ENCODE measurements at regions not wholly inside any gene's neighbourhood (a gene's known extent, or its start where the extent isn't known, plus 50 kb on each side); places are given as distances from the start of the nearest gene placed in this dataset.
"Not testable (repeated sequence)": the region's sequence is repeated elsewhere in the genome, so short reads cannot be mapped to it uniquely, and the experiment has no call there.

DNA sequence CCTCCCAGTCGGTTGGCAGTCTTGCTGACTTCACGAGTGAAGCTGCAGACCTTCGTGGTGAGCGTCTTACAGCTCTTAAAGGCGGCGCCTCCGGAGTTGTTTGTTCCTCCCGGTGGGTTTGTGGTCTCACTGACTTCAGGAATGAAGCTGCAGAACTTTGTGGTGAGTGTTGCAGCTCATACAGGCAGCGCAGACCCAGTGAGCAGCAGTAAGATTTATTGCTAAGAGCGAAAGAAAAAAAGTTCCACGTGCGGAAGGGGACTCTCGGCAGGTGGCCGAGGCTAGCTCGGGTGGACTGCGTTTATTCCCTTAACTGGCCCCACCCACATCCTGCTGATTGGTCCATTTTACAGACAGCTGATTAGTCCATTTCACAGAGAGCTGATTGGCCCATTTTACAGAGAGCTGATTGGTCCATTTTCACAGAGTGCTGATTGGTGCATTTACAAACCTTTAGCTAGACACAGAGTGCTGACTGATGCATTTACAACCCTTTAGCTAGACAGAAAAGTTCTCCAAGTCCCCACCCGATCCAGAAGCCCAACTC is 240.3 kb downstream of the LRATD1 start:
- H3K9me3 Mint-ChIP-seq = no peaks in the 10 kb centered on the region
- H3K4me1 Mint-ChIP-seq = no peaks in the 10 kb centered on the region
- H3K27me3 Mint-ChIP-seq = no peaks in the 10 kb centered on the region
- POLR2A ChIA-PET = no interaction called here
- H3K27ac Mint-ChIP-seq = peak overlapping the region; percentile 9
- H3K36me3 Mint-ChIP-seq (ENCODE audit: low read depth) = no peaks in the 10 kb centered on the region
- no peak for DNase-seq
- CTCF ChIA-PET = interaction anchor here (1.2 kb wide), 1 partner anchor 12 kb away, joined by 4 read pairs; no protein-coding TSS in a partner anchor
- H3K4me3 Mint-ChIP-seq = peak overlapping the region; percentile 28

DNA sequence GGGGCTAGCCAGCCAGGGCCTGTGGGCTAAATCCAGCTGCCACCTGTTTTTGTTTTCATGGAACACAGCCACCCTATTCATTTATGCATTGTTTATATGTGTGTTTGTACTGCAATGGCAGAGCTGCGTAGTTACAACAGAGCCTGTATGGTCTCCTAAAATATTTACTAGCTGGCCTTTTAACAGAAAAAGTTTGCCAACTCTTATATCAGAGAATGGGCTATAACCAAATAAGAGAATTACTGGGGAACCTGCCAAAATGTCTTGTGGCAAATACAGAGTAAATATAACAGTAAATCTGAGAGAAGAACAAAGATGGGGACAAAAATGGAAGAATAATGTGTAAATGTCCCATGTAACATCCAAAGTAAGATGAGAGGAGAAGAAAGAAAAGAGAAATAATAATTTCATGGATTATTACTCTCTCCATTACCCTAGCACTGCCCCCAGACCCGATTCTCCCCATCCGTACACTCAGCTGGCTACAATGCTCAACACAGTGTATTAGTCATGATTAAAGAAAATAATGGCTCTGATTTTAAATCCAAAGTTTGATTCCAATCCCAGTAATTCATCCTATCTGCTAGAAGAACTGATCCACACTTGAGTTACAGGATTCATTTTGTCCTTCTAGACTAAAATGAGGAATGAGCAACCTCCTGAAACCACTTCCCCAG is 249.3 kb downstream of the LRATD1 start:
- CTCF ChIA-PET = no interaction called here
- no peaks in the 10 kb centered on the region for H3K27me3 Mint-ChIP-seq
- no peaks in the 10 kb centered on the region for H3K9me3 Mint-ChIP-seq
- no peaks in the 10 kb centered on the region for H3K36me3 Mint-ChIP-seq (ENCODE audit: low read depth)
- no peak overlapping the region for H3K4me3 Mint-ChIP-seq
- POLR2A ChIA-PET = no interaction called here
- H3K27ac Mint-ChIP-seq = no peak overlapping the region
- no peaks in the 10 kb centered on the region for H3K4me1 Mint-ChIP-seq
- DNase-seq = no peak

DNA sequence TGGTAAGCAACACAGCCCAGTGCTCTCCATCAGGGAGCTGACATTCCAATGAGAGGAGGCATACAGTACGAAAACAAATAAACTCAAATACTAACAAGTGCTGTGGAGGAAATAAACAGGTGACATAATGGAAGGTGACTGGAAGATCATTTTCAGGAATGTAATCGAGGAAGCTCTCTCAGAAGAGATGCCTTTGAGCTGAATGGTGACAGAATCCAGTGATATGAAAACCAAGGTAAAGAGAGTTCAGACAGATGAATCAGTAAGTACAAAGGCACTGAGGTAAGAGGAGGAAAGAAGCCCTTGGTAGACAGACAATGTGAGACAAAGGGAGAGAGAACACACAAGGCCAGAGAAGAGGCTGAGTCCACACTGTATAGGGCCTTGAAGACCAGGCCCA is 252.1 kb downstream of the LRATD1 start:
- Mint-ChIP-seq H3K9me3 (no peaks in the 10 kb centered on the region), H3K27me3 (no peaks in the 10 kb centered on the region), H3K36me3 (ENCODE audit: low read depth) (no peaks in the 10 kb centered on the region), H3K27ac (no peak overlapping the region), H3K4me3 (no peak overlapping the region), H3K4me1 (no peaks in the 10 kb centered on the region)
- no peak for DNase-seq
- ChIA-PET POLR2A (no interaction called here), CTCF (interaction anchor here (1.5 kb wide), 1 partner anchor 12 kb away, joined by 4 read pairs; no protein-coding TSS in a partner anchor)

DNA sequence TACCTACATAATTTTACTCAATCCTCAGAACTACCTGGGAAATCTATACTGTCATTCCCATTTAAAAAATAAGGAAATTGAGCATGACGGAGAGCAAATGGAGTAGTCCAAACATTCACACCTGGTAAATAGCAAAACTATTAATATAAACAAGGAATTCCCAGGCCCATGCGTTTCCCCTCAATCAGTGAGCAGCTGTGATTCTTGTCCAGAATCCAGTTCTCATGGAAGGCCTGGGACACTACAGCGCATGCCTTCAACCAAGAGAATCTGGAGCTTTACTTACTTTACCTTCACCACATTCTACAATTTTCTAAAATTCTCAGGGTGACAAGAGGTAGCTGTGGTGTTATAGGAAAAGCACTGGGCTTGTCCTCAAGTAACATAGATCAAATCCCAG is 259.0 kb downstream of the LRATD1 start:
- CTCF ChIA-PET = no interaction called here
- H3K4me1 Mint-ChIP-seq = no peaks in the 10 kb centered on the region
- no peak for DNase-seq
- H3K27ac Mint-ChIP-seq = no peak overlapping the region
- no peaks in the 10 kb centered on the region for H3K36me3 Mint-ChIP-seq (ENCODE audit: low read depth)
- H3K27me3 Mint-ChIP-seq = peaks cover 4% of the 10 kb centered on the region
- no peak overlapping the region for H3K4me3 Mint-ChIP-seq
- no peaks in the 10 kb centered on the region for H3K9me3 Mint-ChIP-seq
- POLR2A ChIA-PET = no interaction called here

DNA sequence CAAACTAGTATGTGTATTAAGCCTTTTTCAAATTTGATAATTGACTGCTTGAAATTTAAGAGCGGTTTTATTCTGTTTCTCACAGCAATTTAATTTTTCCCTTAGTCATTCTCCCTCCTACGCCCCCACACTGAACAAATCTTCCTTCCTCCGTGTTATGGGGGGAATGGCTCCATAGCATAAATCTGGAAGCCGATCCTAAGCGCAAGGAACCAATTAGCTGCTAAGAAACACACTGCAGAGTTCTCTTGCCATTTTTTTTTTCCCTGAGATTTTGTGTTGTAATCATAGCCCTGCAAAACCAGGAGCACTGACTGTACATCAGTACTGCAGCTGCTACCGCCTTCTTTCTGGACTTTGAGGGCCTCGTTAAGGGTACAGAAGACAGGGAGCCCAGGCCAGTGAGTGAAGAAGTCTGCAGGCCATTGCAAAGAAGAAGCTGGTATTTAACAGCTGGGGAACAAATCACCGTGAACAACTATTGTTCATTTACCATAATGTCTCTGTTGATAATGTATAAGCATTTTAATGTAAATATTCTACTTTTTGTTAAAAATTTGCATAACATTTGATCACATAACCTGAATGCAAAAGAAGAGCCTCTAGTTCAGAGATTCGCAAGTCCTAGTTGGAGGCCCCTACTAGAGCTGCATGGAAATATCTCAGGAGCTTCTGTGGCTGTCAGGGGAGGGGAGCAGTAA is 264.0 kb downstream of the LRATD1 start:
- H3K27ac Mint-ChIP-seq = no peak overlapping the region
- DNase-seq = no peak
- no peaks in the 10 kb centered on the region for H3K4me1 Mint-ChIP-seq
- H3K36me3 Mint-ChIP-seq (ENCODE audit: low read depth) = no peaks in the 10 kb centered on the region
- H3K4me3 Mint-ChIP-seq = no peak overlapping the region
- POLR2A ChIA-PET = no interaction called here
- no peaks in the 10 kb centered on the region for H3K9me3 Mint-ChIP-seq
- CTCF ChIA-PET = interaction anchor here (0.6 kb wide), 1 partner anchor 14 kb away, joined by 6 read pairs; no protein-coding TSS in a partner anchor
- H3K27me3 Mint-ChIP-seq = peaks cover 4% of the 10 kb centered on the region

DNA sequence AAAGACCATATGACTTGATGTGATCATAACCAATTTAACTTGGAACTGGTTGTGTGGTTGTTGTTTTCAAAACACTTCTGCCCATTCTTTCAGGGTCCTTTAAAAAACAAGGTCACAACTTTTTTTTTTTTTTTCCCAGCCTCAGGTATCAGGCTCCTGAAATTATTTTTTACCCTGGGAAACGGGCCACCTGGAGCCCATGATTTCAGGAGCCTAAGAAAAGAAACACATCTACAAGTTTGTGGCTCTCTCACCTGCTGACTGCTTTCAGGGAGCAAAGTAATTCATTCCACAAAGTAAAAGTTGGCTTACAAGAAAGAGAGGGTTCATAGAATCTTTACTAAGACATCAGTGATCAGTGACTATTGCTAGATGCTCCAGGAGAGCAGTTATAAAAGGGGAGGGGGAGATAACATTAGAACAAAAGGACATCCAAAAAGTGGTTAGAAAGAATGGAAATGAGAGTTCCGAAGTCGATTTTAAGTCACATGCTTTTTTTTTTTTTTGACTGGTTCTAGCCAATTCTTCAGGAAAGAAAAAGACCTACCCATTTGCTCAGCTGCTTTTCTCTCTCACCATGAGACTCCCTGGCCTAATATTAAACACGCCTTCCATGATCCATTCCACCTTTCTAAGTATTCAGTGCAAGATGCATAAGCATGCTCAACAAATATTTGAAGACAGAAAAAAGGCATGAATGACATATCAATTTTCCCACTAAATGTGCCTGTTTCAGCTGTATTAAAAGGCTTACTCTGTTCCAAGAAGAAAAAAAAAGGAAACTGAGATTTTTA is 267.3 kb downstream of the LRATD1 start:
- ChIA-PET CTCF (interaction anchor here (0.6 to 0.7 kb wide), 2 partner anchors 11 to 888 kb away, joined by 4 to 6 read pairs; no protein-coding TSS in a partner anchor), POLR2A (no interaction called here)
- Mint-ChIP-seq H3K4me3 (no peak overlapping the region), H3K9me3 (no peaks in the 10 kb centered on the region), H3K27me3 (no peaks in the 10 kb centered on the region), H3K4me1 (no peaks in the 10 kb centered on the region), H3K27ac (no peak overlapping the region), H3K36me3 (ENCODE audit: low read depth) (no peaks in the 10 kb centered on the region)
- no peak for DNase-seq

DNA sequence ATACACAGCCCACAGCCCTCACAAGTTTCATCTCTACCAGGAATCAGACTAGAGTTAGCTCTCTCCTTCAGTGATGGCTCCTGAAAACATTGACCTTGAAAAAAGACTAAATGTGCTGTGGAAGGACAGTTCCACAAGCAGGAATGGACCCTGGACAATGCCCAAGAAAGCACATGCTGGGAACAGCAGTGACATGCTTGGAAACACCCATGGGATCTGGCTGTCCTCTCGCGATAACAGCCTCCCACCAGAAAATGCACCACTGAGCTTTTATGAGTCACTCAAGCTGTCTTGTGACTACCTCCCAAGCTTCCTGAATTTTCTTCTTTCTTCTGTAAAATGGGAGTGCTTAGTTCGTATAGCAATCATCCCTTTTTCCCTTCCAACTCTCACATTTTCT is 269.2 kb downstream of the LRATD1 start:
- CTCF ChIA-PET = interaction anchor here (1.4 kb wide), 1 partner anchor 675 kb away, joined by 5 read pairs; no protein-coding TSS in a partner anchor
- no peak overlapping the region for H3K27ac Mint-ChIP-seq

DNA sequence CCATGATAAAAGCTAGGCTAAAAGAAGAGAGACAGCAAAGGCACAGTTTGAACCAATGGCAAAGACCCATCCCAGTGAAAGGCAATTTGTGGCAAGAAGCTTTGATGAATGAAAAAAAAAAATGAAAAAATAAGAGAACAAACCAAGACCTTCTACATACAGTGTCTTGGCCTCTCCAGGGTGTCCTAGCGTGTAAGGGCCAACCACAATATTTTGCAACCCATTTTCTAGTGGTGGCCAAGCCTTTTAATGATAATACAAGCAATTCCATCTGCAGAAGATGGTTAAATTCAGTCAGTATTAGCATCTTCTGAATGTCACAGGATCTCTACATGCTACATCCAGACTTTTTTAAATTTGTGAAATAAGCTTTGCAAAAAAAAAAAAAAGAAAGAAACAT is 270.4 kb downstream of the LRATD1 start:
- no peak overlapping the region for H3K4me3 Mint-ChIP-seq
- H3K27ac Mint-ChIP-seq = no peak overlapping the region
- POLR2A ChIA-PET = no interaction called here
- no peaks in the 10 kb centered on the region for H3K27me3 Mint-ChIP-seq
- CTCF ChIA-PET = interaction anchor here (0.6 to 1.3 kb wide), 4 partner anchors 12 to 675 kb away, joined by 3 to 7 read pairs (median 3); no protein-coding TSS in a partner anchor
- no peaks in the 10 kb centered on the region for H3K9me3 Mint-ChIP-seq
- no peaks in the 10 kb centered on the region for H3K36me3 Mint-ChIP-seq (ENCODE audit: low read depth)
- H3K4me1 Mint-ChIP-seq = no peaks in the 10 kb centered on the region
- DNase-seq = no peak

More for the DNA sequence above, 269.2 kb downstream of the LRATD1 start:
- POLR2A ChIA-PET = no interaction called here
- no peaks in the 10 kb centered on the region for H3K4me1 Mint-ChIP-seq
- no peaks in the 10 kb centered on the region for H3K36me3 Mint-ChIP-seq (ENCODE audit: low read depth)
- H3K9me3 Mint-ChIP-seq = no peaks in the 10 kb centered on the region
- H3K27me3 Mint-ChIP-seq = no peaks in the 10 kb centered on the region
- H3K4me3 Mint-ChIP-seq = no peak overlapping the region
- DNase-seq = no peak

DNA sequence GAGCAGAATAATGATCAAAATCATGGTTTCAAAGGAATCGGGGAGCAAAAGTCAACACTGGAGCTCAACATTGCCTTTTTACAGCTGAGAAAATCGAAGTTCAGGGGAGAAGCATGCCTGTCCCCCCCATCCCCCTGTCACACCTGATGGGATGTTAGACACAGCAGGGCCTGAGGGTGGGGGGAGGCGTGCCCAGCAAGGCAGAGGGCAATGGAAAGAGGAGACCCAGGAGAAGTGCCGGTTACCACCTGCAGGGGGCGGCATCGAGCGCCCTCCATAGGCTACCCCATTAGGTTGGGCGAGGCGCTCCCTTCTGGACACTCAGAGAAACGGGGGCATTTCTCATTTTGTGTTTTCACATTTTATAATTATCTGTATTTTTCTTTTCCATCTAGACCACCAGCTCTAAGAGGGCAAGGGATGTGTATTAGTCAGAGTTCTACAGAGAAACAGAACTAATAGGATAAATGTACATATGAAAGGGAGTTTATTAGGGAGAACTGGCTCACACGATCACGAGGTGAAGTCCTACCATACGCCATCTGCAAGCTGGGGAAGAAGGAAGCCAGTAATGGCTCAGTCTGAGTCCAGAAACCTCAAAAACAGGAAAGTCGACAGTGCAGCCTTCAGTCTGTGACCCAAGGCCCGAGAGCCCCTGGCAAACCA is 271.3 kb downstream of the LRATD1 start:
- Mint-ChIP-seq H3K4me1 (no peaks in the 10 kb centered on the region), H3K36me3 (ENCODE audit: low read depth) (no peaks in the 10 kb centered on the region), H3K27me3 (no peaks in the 10 kb centered on the region), H3K27ac (no peak overlapping the region), H3K9me3 (no peaks in the 10 kb centered on the region), H3K4me3 (no peak overlapping the region)
- DNase-seq = peak; percentile 59
- POLR2A ChIA-PET = no interaction called here
- CTCF ChIA-PET = interaction anchor here (0.6 to 1.3 kb wide), 4 partner anchors 11 to 674 kb away, joined by 3 to 7 read pairs (median 3); no protein-coding TSS in a partner anchor

DNA sequence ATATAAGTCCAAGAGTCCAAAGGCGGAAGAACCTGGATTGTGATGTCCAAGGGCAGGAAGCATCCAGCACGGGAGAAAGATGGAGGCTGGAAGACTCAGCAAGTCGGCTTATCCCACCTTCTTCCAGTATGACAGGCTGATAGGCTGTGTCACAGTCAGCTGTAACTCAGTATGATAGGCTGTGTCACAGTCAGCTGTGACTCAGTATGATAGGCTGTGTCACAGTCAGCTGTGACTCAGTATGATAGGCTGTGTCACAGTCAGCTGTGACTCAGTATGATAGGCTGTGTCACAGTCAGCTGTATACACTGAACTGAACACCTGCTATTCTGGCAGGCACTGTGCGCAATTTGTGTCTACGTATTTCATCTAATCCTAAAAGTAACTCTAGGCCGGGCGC is 271.9 kb downstream of the LRATD1 start:
- CTCF ChIA-PET, DNase-seq: not testable (repeated sequence)

DNA sequence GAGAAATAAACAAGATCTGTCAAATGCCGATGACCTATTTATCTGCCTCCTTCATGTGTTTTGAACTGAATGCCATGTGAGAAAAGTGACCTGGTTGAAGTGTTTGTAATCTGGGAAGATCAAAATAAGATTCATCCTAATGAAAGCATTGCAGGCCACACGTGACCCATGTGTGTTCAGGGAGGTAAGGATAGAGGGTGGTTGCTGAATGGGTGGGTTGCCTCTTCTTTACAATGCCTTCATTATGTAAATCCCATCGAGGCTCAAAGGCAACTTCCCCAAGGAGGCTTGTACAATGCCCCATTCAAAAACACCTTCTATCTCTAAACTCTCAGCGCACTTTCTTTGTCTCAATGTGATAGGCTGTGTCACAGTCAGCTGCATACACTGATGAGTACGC is 273.1 kb downstream of the LRATD1 start:
- ChIA-PET CTCF (no interaction called here), POLR2A (no interaction called here)
- no peak for DNase-seq
- Mint-ChIP-seq H3K4me1 (no peaks in the 10 kb centered on the region), H3K27me3 (no peaks in the 10 kb centered on the region), H3K27ac (no peak overlapping the region), H3K36me3 (ENCODE audit: low read depth) (no peaks in the 10 kb centered on the region), H3K4me3 (no peak overlapping the region), H3K9me3 (no peaks in the 10 kb centered on the region)

More for the DNA sequence above, 271.9 kb downstream of the LRATD1 start:
- H3K4me3 Mint-ChIP-seq; H3K36me3 Mint-ChIP-seq (ENCODE audit: low read depth); H3K4me1 Mint-ChIP-seq; H3K27ac Mint-ChIP-seq; POLR2A ChIA-PET; H3K9me3 Mint-ChIP-seq; H3K27me3 Mint-ChIP-seq: not testable (repeated sequence)

DNA sequence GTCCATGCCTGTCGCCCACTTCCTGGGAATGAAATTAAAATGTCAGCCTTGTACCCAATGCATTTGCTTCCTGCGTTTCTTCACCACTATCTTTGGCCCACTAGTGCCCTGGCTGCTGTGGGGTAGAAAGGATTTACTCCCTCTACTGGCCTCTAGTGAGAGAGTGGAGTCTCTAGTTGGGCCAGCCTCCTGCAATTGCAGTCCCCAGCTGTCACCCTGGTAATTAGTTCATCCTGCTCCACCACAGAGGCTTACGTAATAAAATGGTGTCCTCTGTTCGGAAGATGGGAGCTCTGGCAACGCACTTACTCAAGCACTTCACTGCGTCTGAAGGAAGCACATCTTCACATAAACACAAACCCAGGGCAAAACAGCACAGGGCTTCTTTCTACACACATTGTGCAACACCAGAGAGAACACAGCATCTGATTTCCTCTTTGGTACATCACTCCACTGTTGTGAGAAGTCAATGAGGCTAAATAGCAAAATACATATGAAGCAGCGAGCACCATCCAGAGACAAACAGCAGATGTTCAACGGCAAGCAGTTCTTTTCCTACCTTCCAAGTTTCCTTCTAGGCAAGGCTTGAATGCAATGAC is 274.6 kb downstream of the LRATD1 start:
- Mint-ChIP-seq H3K9me3 (no peaks in the 10 kb centered on the region), H3K36me3 (ENCODE audit: low read depth) (no peaks in the 10 kb centered on the region), H3K27ac (no peak overlapping the region), H3K4me1 (no peaks in the 10 kb centered on the region), H3K4me3 (no peak overlapping the region), H3K27me3 (no peaks in the 10 kb centered on the region)
- ChIA-PET POLR2A (no interaction called here), CTCF (no interaction called here)
- DNase-seq = no peak
